Coronary artery (tissue), 2 donors: ENCODE measurements at regions not wholly inside any gene's neighbourhood (a gene's known extent, or its start where the extent isn't known, plus 50 kb on each side); places are given as distances from the start of the nearest gene placed in this dataset.

Experiments
- DNase-seq: peaks from one replicate; pipeline ENCODE4 v3.0.0-alpha.2; 2017; ENCODE audit warnings: low spot score
- H3K27ac ChIP-seq, 2 donors: fragments of 200-600 bp; sonication (generic); one replicate each; pipeline ENCODE4 v1.5.1; 2016 to 2019
- H3K4me3 ChIP-seq: fragments of 200-600 bp; sonication (generic); 2 replicates; pipeline ENCODE4 v1.5.1; 2016; ENCODE audit warnings: mild to moderate bottlenecking, moderate library complexity
- TF ChIP-seq, protein P1 (sequence below): fragments of 200-600 bp; sonication (generic); IDR thresholded peaks from one replicate; pipeline ENCODE4 v1.5.1; 2019; ENCODE audit warnings: antibody characterized with exemption

GRCh38 chr14:59009967-59010366, 178.5 kb upstream of the DAAM1 start:
- no peak overlapping the region for H3K27ac ChIP-seq
- H3K4me3 ChIP-seq, result no peak overlapping the region
- TF ChIP-seq, protein P1, sequence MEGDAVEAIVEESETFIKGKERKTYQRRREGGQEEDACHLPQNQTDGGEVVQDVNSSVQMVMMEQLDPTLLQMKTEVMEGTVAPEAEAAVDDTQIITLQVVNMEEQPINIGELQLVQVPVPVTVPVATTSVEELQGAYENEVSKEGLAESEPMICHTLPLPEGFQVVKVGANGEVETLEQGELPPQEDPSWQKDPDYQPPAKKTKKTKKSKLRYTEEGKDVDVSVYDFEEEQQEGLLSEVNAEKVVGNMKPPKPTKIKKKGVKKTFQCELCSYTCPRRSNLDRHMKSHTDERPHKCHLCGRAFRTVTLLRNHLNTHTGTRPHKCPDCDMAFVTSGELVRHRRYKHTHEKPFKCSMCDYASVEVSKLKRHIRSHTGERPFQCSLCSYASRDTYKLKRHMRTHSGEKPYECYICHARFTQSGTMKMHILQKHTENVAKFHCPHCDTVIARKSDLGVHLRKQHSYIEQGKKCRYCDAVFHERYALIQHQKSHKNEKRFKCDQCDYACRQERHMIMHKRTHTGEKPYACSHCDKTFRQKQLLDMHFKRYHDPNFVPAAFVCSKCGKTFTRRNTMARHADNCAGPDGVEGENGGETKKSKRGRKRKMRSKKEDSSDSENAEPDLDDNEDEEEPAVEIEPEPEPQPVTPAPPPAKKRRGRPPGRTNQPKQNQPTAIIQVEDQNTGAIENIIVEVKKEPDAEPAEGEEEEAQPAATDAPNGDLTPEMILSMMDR, result no peak
- no peak for DNase-seq

GRCh38 chr14:59013672-59014298, 174.7 kb upstream of the DAAM1 start:
- TF ChIP-seq, protein P1, result no peak
- Histone ChIP-seq H3K4me3 (no peak overlapping the region), H3K27ac (no peak overlapping the region)
- no peak for DNase-seq

GRCh38 chr14:59015482-59015881, 173.0 kb upstream of the DAAM1 start:
- TF ChIP-seq, protein P1, result no peak

GRCh38 chr14:59017285-59017965, 171.0 kb upstream of the DAAM1 start:
- Histone ChIP-seq H3K27ac (no peak overlapping the region), H3K4me3 (no peak overlapping the region)
- TF ChIP-seq, protein P1, result no peak
- DNase-seq, result no peak

More at GRCh38 chr14:59015482-59015881, 173.0 kb upstream of the DAAM1 start:
- H3K27ac ChIP-seq, result no peak overlapping the region
- H3K4me3 ChIP-seq, result no peak overlapping the region
- no peak for DNase-seq

GRCh38 chr14:59018460-59018859, 170.0 kb upstream of the DAAM1 start:
- TF ChIP-seq, protein P1, result no peak

DNA sequence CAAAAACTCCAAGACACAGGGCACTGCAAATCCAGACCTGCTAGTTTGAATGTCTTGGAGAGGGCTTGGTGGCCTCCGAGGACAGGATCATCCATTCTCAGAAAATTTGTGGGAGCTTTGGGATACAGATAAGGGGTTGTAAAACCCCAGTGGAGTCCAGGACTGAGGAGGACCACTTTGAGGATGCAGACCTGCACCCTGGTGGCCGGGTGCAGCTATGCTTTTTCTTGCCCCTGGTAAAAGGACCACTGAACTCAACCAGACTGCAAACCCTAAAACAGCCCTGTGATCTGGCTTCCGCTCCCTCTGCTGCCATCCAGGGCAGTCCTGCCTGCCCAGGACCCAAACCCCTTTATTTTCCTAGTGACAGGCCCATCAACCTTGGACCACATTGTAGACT, 169.5 kb upstream of the DAAM1 start:
- TF ChIP-seq, protein P1, result no peak
- H3K27ac ChIP-seq, result no peak overlapping the region
- no peak overlapping the region for H3K4me3 ChIP-seq
- DNase-seq, result no peak

More at GRCh38 chr14:59018460-59018859, 170.0 kb upstream of the DAAM1 start:
- Histone ChIP-seq H3K27ac (no peak overlapping the region), H3K4me3 (no peak overlapping the region)
- no peak for DNase-seq

DNA sequence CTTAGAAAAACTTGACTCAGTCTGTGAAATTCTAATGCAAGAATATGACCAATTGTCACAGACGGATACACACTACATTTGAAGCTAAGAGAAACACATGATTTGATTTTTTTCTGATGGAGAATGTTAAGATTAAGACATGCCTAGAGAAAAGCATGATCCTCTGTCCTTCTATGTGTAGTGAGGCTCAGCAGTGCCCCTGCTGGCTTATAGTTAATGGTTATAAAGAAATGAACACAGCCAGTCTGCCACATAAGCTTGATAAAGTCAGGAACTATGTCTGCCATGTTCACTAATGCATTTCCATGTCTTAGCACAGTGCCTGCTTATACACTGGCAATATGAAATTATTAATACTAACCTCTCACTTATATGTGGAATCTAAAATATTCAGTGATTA, 168.1 kb upstream of the DAAM1 start:
- TF ChIP-seq, protein P1, result no peak
- DNase-seq, result no peak
- H3K4me3 ChIP-seq, result no peak overlapping the region
- H3K27ac ChIP-seq, result no peak overlapping the region
